RWPE2 (cell line): ENCODE measurements at regions not wholly inside any gene's neighbourhood (a gene's known extent, or its start where the extent isn't known, plus 50 kb on each side); places are given as distances from the start of the nearest gene placed in this dataset.

ENCODE experiments used
- ATAC-seq: fragments of 200-7000 bp; cut with Tn5 transposase; 3 replicates; pipeline ENCODE4 v1.9.1; 2021; ENCODE audit warnings: low read depth
- DNase-seq: peaks from one replicate; pipeline ENCODE4 v3.0.0-alpha.2; 2020; ENCODE audit warnings: low spot score
- H3K27ac ChIP-seq: fragments of 450-650 bp; 2 replicates; pipeline ENCODE4 v1.5.1; 2017; ENCODE audit warnings: mild to moderate bottlenecking; ENCODE audit not compliant: poor library complexity, severe bottlenecking
- H3K27me3 ChIP-seq: fragments of 250-450 bp; sonication (Bioruptor Pico); 2 replicates; pipeline ENCODE4 v1.5.1; 2021; ENCODE audit warnings: mild to moderate bottlenecking, moderate library complexity; ENCODE audit not compliant: insufficient read depth, poor library complexity, severe bottlenecking
- H3K36me3 ChIP-seq: fragments of 250-450 bp; sonication (Bioruptor Pico); 2 replicates; pipeline ENCODE4 v1.5.1; 2020; ENCODE audit warnings: low read depth, mild to moderate bottlenecking, moderate library complexity
- H3K4me1 ChIP-seq: fragments of 250-450 bp; sonication (Bioruptor Pico); 2 replicates; pipeline ENCODE4 v1.5.1; 2021; ENCODE audit warnings: mild to moderate bottlenecking, moderate library complexity; ENCODE audit not compliant: insufficient read depth, poor library complexity, severe bottlenecking
- H3K4me3 ChIP-seq: fragments of 250-450 bp; sonication (Bioruptor Pico); 2 replicates; pipeline ENCODE4 v1.5.1; 2021; ENCODE audit warnings: mild to moderate bottlenecking, moderate library complexity; ENCODE audit not compliant: severe bottlenecking
- H3K9me3 ChIP-seq: fragments of 250-450 bp; sonication (Bioruptor Pico); 2 replicates; pipeline ENCODE4 v1.5.1; 2021; ENCODE audit warnings: mild to moderate bottlenecking, moderate library complexity; ENCODE audit not compliant: severe bottlenecking
- TF ChIP-seq, protein P1 (sequence below): fragments of 450-650 bp; IDR thresholded peaks from one replicate; pipeline ENCODE4 v1.5.1; 2017; ENCODE audit warnings: mild to moderate bottlenecking, moderate library complexity; ENCODE audit not compliant: poor library complexity, severe bottlenecking

DNA sequence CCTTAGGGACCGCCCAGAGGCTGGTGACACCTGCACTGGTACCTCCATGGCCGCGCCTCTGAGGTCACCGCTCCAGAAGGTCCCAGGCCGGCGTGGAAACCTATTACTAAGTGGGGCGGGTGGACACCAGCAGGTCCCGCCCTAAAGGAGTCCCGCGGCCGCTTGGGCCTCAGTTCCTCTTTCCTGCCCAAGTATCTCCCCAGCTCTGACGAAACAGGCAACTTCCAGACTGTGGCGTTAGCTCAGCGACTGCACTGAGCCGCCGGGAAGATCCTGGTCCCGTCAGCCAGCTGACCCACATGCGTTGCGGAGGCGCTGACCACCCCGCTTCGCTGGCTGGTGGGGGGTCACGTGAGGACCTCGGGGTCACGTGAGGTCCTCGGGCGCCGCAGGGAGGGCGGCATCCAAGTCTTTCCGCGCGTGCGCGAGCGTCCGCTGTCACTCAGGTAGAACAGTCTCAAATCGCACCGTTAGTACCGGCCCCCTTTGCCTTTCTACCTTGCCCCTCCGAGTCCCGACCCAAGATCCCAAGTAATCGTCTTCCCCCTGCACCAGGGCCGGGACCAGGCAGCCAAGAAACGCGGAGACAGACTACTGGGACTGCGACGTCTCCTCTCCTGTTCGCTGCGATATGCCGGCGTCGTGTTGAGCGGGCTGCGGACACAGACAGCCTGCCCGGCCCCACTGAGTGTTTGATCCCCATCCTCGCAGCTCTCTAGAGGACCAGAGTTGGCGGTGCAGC is 53.7 kb upstream of the KDM4C start:
- no peaks in the 10 kb centered on the region for H3K9me3 ChIP-seq
- peak; percentile 82 for DNase-seq
- TF ChIP-seq, protein P1, sequence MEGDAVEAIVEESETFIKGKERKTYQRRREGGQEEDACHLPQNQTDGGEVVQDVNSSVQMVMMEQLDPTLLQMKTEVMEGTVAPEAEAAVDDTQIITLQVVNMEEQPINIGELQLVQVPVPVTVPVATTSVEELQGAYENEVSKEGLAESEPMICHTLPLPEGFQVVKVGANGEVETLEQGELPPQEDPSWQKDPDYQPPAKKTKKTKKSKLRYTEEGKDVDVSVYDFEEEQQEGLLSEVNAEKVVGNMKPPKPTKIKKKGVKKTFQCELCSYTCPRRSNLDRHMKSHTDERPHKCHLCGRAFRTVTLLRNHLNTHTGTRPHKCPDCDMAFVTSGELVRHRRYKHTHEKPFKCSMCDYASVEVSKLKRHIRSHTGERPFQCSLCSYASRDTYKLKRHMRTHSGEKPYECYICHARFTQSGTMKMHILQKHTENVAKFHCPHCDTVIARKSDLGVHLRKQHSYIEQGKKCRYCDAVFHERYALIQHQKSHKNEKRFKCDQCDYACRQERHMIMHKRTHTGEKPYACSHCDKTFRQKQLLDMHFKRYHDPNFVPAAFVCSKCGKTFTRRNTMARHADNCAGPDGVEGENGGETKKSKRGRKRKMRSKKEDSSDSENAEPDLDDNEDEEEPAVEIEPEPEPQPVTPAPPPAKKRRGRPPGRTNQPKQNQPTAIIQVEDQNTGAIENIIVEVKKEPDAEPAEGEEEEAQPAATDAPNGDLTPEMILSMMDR: no peak
- H3K4me3 ChIP-seq: peak overlapping the region; percentile 50
- no peak overlapping the region for H3K27ac ChIP-seq
- no peaks in the 10 kb centered on the region for H3K27me3 ChIP-seq
- peaks cover 6% of the 10 kb centered on the region for H3K4me1 ChIP-seq
- H3K36me3 ChIP-seq: no peaks in the 10 kb centered on the region
- peak; percentile 83 for ATAC-seq

DNA sequence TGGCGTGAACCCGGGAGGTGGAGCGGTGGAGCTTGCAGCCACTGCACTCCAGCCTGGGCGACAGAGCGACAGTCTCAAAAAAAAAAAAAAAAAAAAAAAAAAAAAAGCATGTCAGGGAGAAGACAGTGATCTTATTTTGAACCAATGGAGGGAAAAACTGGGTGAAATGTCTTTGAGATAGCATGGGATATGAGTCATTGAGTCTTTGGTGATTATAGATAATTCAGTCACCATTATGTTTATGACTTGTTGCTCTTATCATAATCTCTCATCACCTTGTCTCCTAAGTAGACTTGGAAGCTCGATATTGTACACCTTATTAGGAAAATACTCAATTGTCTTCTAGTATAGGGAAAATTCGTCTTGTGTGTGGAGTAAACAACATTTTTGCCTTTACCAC is 55.1 kb upstream of the KDM4C start:
- Histone ChIP-seq H3K9me3 (no peaks in the 10 kb centered on the region), H3K4me3 (no peak overlapping the region), H3K27me3 (no peaks in the 10 kb centered on the region), H3K36me3 (no peaks in the 10 kb centered on the region), H3K4me1 (peaks cover 6% of the 10 kb centered on the region), H3K27ac (no peak overlapping the region)
- no peak for ATAC-seq
- TF ChIP-seq, protein P1: no peak
- no peak for DNase-seq

DNA sequence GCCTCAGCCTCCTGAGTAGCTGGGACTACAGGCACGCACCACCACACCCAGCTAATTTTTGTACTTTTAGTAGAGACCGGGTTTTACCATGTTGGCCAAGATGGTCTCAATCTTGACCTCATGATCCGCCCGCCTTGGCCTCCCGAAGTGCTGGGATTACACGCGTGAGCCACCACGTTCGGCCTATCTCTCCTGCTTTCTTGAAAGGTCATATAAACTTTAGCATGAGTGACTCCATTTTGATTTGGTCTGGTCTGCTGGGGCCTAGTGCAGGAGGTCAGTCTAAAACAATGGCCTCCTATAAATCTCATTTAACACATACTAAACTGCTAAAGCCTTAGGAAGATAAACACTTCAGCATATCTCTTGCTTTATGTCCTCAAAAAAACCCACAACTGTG is 50.6 kb upstream of the GLDC start:
- TF ChIP-seq, protein P1: no peak
- no peak for ATAC-seq
- H3K4me1 ChIP-seq: no peaks in the 10 kb centered on the region

DNA sequence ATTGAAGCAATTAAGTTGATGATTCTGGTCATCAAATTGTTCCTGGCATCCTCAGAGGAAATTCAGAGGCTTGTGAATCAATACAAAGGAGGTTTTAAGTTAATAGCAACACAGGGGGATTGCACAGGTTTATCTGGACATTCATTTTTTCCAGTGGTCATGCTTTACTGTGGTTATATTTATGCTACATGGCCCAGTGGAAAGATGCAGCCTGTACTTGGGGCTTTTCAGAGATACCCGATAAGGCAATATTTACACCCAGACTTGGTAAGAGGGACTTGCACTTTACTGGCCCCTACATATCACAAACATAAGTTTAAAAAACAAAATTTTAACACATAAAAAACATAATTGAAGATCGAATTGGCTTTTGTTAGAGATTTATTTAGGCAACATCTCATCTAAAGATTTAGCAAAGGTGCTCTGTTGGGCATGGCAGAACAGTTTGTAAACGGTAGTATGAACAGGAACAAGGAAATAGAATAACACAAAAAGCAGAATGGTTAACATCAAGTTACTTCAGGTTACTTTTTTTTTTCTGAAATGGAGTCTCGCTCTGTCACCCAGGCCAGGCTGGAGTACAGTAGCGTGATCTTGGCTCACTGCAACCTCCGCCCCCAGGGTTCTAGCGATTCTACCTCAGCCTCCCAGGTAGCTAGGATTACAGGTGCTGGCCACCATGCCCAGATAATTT is 49.7 kb upstream of the GLDC start:
- no peaks in the 10 kb centered on the region; the same call in 1 of the 2 replicates for H3K36me3 ChIP-seq
- H3K4me1 ChIP-seq: no peaks in the 10 kb centered on the region
- H3K9me3 ChIP-seq: no peaks in the 10 kb centered on the region
- ATAC-seq: no peak
- TF ChIP-seq, protein P1: no peak
- H3K4me3 ChIP-seq: no peak overlapping the region
- no peak overlapping the region for H3K27ac ChIP-seq
- DNase-seq: no peak
- no peaks in the 10 kb centered on the region for H3K27me3 ChIP-seq

More for the DNA sequence above, 50.6 kb upstream of the GLDC start:
- Histone ChIP-seq H3K27ac (no peak overlapping the region), H3K27me3 (no peaks in the 10 kb centered on the region), H3K36me3 (no peaks in the 10 kb centered on the region), H3K4me3 (no peak overlapping the region), H3K9me3 (no peaks in the 10 kb centered on the region)
- DNase-seq: no peak
